ENCODE measurements at regions not wholly inside any gene's neighbourhood (a gene's known extent, or its start where the extent isn't known, plus 50 kb on each side); places are given as distances from the start of the nearest gene placed in this dataset.

GRCh38 chr13:65868884-65869283 lies 1361.3 kb downstream of the PCDH9 start:
- DNase-seq: no peak

DNA sequence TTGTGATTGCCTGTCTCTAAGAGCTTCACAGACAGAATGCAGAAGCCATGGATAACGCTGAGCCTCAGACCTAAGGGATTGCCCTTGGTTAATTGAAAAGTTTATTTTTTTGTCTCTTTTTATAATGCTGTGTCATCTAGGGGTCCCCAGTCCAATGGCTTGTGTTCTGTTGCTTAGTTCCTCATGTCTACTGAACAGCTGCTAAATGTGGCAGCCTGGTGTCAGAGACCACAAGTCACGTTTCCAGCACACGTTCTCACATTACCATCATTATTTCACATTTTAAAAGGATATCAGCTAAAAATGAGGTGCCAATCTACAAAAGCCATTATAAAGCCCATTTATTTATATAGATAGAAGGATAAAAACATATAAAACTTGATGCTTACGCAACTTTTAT lies 1362.0 kb downstream of the PCDH9 start:
- no peak for DNase-seq

DNA sequence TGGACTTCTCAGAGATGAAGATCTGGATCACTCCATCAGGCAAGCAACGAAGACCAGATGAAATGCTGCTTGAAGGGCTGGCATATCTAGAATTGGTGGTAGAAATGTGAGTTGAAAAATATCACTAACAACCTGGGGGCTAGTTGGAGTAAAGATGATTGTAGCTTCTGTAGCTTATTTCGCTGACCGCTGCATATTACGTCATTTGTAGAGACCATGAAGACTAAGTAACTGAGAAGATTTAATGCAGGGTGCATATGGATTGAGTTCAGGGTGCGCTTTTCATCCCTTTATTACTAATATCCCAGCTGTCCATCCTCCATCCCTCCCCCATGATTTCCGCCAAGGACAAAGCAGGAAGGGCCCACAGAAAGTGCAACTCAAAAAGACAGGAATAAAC lies 1364.0 kb downstream of the PCDH9 start:
- no peak for DNase-seq

- DNase-seq: no peak
These were observed 1364.9 kb downstream of the PCDH9 start for GRCh38 chr13:65865206-65865605.

DNA sequence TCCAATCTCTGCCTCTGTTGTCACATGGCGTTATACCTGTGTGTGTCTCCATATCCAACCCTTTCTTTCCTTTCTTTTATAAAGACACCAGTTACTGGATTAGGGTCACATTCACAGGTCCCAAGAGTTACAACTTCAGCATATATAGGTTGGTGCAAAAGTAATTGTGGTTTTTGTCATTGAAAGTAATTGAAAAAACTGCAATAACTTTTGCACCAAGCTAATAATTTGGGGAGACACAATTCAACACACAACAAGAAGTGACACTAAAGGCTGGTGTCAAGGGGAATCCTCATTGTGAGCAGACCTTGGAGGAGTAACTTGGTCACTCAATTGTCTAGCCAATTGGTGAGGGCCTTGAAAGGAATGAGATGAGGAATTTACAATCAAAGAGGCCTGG lies 1366.1 kb downstream of the PCDH9 start:
- DNase-seq: no peak

DNA sequence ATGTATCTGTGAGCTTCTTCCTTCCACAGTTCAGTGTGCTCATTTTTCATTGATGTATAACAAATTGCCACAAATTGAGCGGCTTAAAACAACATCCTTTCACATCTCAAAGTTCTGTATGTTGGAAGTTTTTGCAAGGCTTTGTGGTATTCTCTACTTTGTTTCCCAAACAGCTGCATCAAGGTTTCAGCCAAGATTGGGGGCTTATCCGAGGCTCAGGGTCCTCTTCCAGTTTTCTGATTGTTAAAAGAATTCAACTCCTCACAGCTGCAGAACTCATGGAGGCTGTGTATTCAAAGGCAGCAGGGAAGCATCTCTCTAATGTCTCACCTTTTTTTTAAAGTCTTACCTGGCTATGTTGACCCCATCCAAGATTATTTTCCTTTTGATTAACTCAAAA lies 1369.8 kb downstream of the PCDH9 start:
- DNase-seq: no peak

DNA sequence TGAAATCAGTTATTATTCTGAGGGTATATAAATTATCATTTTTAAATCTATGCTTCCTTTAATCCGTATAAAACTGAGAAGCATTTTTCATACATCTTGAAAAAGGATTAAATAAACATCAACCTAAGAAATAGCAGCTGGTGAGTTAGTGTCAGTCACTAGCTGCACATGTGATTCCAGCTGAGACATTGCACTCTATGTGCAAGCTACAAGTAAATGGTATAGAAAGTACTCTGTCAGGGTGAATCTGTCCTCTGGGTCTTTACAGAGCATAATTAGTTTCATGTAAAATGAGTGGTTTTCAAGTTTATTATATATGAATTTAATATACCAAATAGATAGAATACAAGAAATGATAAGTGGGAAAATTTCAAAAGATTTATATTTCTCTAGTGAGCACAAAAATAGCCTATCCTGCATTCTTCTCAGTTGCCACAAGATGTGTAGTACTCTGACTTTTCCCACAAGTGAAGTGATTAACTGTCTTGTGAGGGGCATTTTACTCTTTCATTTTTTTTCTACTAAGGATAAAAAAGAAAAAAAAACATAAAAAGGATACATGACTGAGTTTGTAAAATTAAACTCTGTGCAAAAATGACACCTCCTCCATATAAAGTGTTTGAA lies 1372.1 kb downstream of the PCDH9 start:
- DNase-seq: no peak

- DNase-seq: no peak
These were observed 1373.7 kb downstream of the PCDH9 start for GRCh38 chr13:65856431-65856830.

DNA sequence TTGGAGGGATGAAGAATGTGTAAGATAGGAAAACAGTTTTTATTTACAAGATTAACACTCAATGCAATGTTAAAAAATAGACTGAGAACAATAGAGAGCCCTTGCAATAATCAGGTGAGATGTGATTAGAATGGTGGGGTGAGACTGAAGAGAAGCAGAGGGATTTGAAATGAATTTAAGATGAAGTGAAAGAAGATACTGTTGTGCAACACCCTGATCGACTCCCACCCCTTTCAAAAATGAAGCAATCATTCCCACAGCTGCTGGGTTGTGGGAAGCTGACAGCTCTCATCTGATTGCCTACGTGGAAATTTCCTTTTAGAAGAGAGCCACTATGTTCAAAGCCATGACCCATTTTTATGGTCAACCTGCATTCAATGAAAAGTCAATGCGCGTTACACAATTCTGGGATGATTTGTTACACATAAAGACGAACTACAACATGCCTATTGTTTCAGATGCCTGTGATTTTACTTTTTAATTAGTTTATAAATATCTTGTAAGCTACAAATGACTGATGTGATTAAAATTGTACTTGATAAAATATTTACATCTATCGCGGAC lies 1374.8 kb downstream of the PCDH9 start:
- no peak for DNase-seq

GRCh38 chr13:65854431-65854830 lies 1375.7 kb downstream of the PCDH9 start:
- no peak for DNase-seq

DNA sequence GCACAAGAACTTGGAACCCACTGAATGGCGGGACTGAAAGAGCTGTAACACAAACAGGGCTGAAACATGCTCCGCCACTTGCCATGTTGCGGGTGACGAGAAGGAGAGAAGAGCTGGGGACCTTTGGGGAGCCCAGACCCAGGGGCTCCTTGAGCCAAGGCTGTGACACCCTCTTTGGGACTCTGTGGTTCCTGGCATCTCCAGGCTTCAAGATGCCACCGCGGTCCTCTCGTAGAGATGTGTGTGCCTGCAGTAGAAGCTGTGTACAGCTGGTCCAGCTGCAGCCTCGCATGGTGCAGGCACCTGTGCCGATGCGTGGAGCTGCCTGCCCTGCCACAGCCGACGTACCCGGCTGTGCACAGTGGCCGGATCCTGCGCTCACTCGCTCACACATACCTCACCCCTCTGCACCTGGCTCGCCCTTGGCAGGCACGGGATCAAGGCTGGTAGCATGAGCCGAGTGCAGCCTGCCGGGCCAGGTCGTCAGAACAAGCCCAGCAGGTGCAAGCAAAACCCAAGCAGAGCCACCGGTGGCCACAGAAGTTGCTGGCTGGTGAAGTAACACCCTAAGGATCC lies 1385.8 kb downstream of the PCDH9 start:
- no peak for DNase-seq

GRCh38 chr13:65843314-65843731 lies 1386.8 kb downstream of the PCDH9 start:
- DNase-seq: no peak

DNA sequence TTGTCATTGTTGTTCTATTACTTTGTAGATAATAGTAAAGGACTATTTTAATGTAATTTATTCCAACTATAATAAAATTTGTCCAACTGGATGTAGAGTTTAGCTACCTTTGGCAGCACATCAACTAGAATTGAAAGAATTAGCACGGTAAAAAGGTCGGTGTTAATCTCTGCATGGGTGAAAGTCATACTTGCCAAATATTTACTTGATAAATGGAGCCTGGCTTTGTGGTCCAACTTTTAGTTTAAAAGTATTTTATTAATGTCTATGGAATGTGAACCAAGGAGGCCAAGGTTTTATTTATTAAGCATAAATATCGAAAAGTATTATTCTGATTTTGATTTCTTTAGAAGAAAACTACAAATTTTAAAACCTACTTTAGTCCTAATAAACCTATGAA lies 1389.0 kb downstream of the PCDH9 start:
- DNase-seq: no peak

- DNase-seq: no peak
These were observed 1394.1 kb downstream of the PCDH9 start for GRCh38 chr13:65836066-65836465.

- DNase-seq: no peak
These were observed 1395.2 kb downstream of the PCDH9 start for GRCh38 chr13:65834897-65835296.

- no peak for DNase-seq
These were observed 1399.5 kb downstream of the PCDH9 start for GRCh38 chr13:65830411-65831205.

DNA sequence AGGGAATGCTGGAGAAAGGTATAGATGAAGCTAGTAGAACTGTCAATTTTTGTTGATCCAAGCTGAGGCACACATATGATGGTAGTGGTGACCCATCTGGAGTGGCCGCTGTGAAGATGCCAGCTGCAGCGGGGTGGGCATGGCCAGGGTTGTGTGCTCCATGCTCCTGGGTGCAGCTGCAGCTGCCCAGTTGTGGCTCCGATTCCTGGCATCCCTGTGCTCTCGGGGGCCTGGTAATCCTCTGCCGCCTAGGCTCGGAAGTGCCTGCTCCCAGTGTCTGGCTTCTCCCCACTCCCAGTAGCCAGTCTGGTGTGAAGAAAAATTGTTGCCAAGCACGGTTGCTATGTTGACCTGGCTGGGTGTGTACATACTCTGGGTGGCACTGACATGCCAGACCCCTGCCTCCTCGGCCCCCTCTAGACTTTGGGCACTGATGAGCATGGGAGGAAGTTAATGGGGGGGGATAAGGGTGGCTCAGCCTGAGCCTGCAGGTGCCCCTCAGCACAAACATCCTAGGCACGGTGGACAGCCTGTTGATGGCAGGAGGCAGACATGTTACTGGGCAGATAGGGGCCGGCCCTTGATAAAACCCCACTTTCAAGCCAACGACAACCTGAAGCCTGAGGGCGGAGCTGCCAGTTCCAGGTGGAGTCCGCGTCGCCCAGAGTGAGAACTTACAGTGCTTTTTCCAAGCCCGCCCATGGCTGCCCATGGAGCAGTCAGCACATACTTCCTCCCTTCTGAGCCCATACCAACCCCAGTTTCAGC lies 1400.7 kb downstream of the PCDH9 start:
- DNase-seq: no peak

DNA sequence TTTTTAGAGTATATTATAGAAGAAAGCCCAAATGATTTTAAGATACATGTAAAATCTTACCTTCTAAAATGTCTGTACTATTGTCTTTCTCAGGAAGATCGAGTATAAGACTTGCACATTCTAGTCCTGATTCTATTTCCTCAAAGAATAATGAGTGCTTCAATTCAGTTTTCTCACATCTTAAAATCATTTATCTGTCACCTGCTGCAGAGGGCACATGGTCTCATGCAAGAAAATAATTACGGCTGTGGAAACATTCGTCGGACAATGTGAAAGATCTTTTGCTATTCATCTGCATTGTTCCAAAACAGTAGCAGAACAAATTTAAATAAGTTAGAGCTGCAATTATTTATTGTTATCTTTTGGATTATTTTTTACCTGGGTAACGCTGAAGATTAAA lies 1403.5 kb downstream of the PCDH9 start:
- no peak for DNase-seq

- no peak for DNase-seq
These were observed 1405.1 kb downstream of the PCDH9 start for GRCh38 chr13:65825039-65825438.

GRCh38 chr13:65808061-65808460 lies 1422.1 kb downstream of the PCDH9 start:
- no peak for DNase-seq

- DNase-seq: no peak
These were observed 1426.4 kb downstream of the PCDH9 start for GRCh38 chr13:65803530-65804392.

- DNase-seq: no peak
These were observed 1440.3 kb downstream of the PCDH9 start for GRCh38 chr13:65789815-65790214.

Measured in DMS153 (cell line).